H1 (cell line): ENCODE measurements at regions not wholly inside any gene's neighbourhood (a gene's known extent, or its start where the extent isn't known, plus 50 kb on each side); places are given as distances from the start of the nearest gene placed in this dataset.

Experiments
- ATF2 ChIP-seq: IDR thresholded peaks from 2 replicates; pipeline ENCODE4 v1.6.1; 2012; ENCODE audit warnings: low read length, inconsistent platforms
- CHD7 ChIP-seq: fragments of 300-600 bp; sonication (generic); IDR thresholded peaks from 2 replicates; pipeline ENCODE4 v1.7.1; 2012; ENCODE audit warnings: low read length, moderate library complexity, mild to moderate bottlenecking, inconsistent platforms; ENCODE audit not compliant: insufficient replicate concordance
- CTBP2 ChIP-seq: IDR thresholded peaks from 2 replicates; pipeline ENCODE4 v1.7.0; 2011; ENCODE audit warnings: borderline replicate concordance, mild to moderate bottlenecking, moderate library complexity, mixed read lengths, low read length; ENCODE audit not compliant: insufficient read depth, insufficient read length
- JUN ChIP-seq: IDR thresholded peaks from 2 replicates; pipeline ENCODE4 v1.6.1; 2011; ENCODE audit warnings: low read depth, mild to moderate bottlenecking, improper control_type of control experiment, low read length
- SIRT6 ChIP-seq: IDR thresholded peaks from one replicate; pipeline ENCODE4 v1.7.1; 2012; ENCODE audit warnings: low read length, inconsistent platforms
- SP2 ChIP-seq: IDR thresholded peaks from 2 replicates; pipeline ENCODE4 v1.6.1; 2012; ENCODE audit warnings: mild to moderate bottlenecking, low read length, inconsistent platforms
- TAF7 ChIP-seq: optimal IDR thresholded peaks from 2 replicates; pipeline ENCODE3; 2011; ENCODE audit warnings: low read depth, mild to moderate bottlenecking, inconsistent platforms, low read length, moderate library complexity, borderline replicate concordance
- USF2 ChIP-seq: IDR thresholded peaks from 2 replicates; pipeline ENCODE4 v1.6.1; 2011; ENCODE audit warnings: low read length, improper control_type of control experiment
- ZNF274 ChIP-seq: IDR thresholded peaks from 2 replicates; pipeline ENCODE4 v1.7.0; 2012; ENCODE audit warnings: low read length, borderline replicate concordance; ENCODE audit errors: extremely low read depth

- no peak for TF ChIP-seq CHD7
- TF ChIP-seq TAF7, result no peak
- TF ChIP-seq USF2, result no peak
- TF ChIP-seq SIRT6, result no peak
- no peak for TF ChIP-seq ATF2
- TF ChIP-seq SP2, result no peak
- no peak for TF ChIP-seq CTBP2
- TF ChIP-seq ZNF274, result no peak
- TF ChIP-seq JUN, result no peak
Measured at GRCh38 chr1:43056981-43057391, 98.3 kb upstream of the SLC2A1 start (continued).
